ENCODE measurements at regions not wholly inside any gene's neighbourhood (a gene's known extent, or its start where the extent isn't known, plus 50 kb on each side); places are given as distances from the start of the nearest gene placed in this dataset.
"Not testable (repeated sequence)": the region's sequence is repeated elsewhere in the genome, so short reads cannot be mapped to it uniquely, and the experiment has no call there.

- not testable (repeated sequence) for DNase-seq
These were observed 237.4 kb upstream of the PRSS58 start for GRCh38 chr7:142495301-142495700.

- no peak for DNase-seq
These were observed 236.2 kb upstream of the PRSS58 start for GRCh38 chr7:142494021-142494420.

GRCh38 chr7:142488842-142489241 lies 231.0 kb upstream of the PRSS58 start:
- DNase-seq, result no peak

- no peak for DNase-seq
These were observed 230.3 kb upstream of the PRSS58 start for GRCh38 chr7:142488036-142488633.

GRCh38 chr7:142487565-142487964 lies 229.7 kb upstream of the PRSS58 start:
- DNase-seq, result not testable (repeated sequence)

GRCh38 chr7:142487124-142487523 lies 229.3 kb upstream of the PRSS58 start:
- no peak for DNase-seq

GRCh38 chr7:142485617-142486226 lies 227.9 kb upstream of the PRSS58 start:
- no peak for DNase-seq

GRCh38 chr7:142483659-142484317 lies 225.9 kb upstream of the PRSS58 start:
- no peak for DNase-seq

GRCh38 chr7:142482891-142483658 lies 225.2 kb upstream of the PRSS58 start:
- DNase-seq, result no peak

- DNase-seq, result no peak
These were observed 223.7 kb upstream of the PRSS58 start for GRCh38 chr7:142481548-142481947.

- no peak for DNase-seq
These were observed 220.8 kb upstream of the PRSS58 start for GRCh38 chr7:142478479-142479220.

GRCh38 chr7:142477801-142478200 lies 219.9 kb upstream of the PRSS58 start:
- not testable (repeated sequence) for DNase-seq

GRCh38 chr7:142477079-142477651 lies 219.3 kb upstream of the PRSS58 start:
- DNase-seq, result no peak

GRCh38 chr7:142476077-142476476 lies 218.2 kb upstream of the PRSS58 start:
- no peak for DNase-seq

GRCh38 chr7:142471820-142472219 lies 214.0 kb upstream of the PRSS58 start:
- DNase-seq, result no peak

- DNase-seq, result no peak
These were observed 212.6 kb upstream of the PRSS58 start for GRCh38 chr7:142470544-142470830.

- DNase-seq, result no peak
These were observed 212.1 kb upstream of the PRSS58 start for GRCh38 chr7:142469696-142470543.

GRCh38 chr7:142468871-142469665 lies 211.2 kb upstream of the PRSS58 start:
- no peak for DNase-seq

- not testable (repeated sequence) for DNase-seq
These were observed 209.3 kb upstream of the PRSS58 start for GRCh38 chr7:142467056-142467655.

- DNase-seq, result no peak
These were observed 205.6 kb upstream of the PRSS58 start for GRCh38 chr7:142463401-142463850.
